OCI-LY1 (cell line): ENCODE measurements at regions not wholly inside any gene's neighbourhood (a gene's known extent, or its start where the extent isn't known, plus 50 kb on each side); places are given as distances from the start of the nearest gene placed in this dataset.

Experiments used
- EZH2 ChIP-seq: fragments of 200-600 bp; sonication (generic), shearing (Covaris generic); IDR thresholded peaks from 2 replicates; pipeline ENCODE4 v1.8.0; 2017; ENCODE audit warnings: borderline replicate concordance, mixed run types, mild to moderate bottlenecking, antibody characterized with exemption, low read length, moderate library complexity, mixed read lengths
- TF ChIP-seq, protein P1 (sequence below): fragments of 200-600 bp; sonication (generic), shearing (Covaris generic); IDR thresholded peaks from 2 replicates; pipeline ENCODE4 v1.5.1; 2017; ENCODE audit warnings: mild to moderate bottlenecking, antibody characterized with exemption, low read length, moderate library complexity, mixed read lengths

DNA sequence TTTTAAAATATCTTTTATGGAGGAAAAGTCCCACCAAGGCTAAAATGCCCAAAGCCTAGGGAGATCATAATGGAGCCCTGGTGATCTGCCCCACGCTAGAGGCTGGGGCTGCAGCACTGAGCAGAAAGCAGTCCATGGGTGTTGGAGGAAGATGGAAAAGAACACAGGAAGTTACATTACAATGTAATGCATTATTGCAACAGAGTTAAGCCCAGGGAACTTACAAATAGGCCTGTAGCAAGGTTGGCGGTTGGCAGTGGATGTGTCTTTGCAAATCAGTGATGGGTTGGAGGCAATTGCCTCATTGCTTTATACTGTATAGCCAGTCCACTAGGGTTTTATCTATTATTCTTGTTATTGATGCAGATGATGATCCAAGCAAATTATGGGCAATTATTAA is 399.9 kb downstream of the NDFIP2 start:
- TF ChIP-seq, protein P1, sequence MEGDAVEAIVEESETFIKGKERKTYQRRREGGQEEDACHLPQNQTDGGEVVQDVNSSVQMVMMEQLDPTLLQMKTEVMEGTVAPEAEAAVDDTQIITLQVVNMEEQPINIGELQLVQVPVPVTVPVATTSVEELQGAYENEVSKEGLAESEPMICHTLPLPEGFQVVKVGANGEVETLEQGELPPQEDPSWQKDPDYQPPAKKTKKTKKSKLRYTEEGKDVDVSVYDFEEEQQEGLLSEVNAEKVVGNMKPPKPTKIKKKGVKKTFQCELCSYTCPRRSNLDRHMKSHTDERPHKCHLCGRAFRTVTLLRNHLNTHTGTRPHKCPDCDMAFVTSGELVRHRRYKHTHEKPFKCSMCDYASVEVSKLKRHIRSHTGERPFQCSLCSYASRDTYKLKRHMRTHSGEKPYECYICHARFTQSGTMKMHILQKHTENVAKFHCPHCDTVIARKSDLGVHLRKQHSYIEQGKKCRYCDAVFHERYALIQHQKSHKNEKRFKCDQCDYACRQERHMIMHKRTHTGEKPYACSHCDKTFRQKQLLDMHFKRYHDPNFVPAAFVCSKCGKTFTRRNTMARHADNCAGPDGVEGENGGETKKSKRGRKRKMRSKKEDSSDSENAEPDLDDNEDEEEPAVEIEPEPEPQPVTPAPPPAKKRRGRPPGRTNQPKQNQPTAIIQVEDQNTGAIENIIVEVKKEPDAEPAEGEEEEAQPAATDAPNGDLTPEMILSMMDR, result no peak
- no peak for TF ChIP-seq EZH2
